ENCODE measurements at regions not wholly inside any gene's neighbourhood (a gene's known extent, or its start where the extent isn't known, plus 50 kb on each side); places are given as distances from the start of the nearest gene placed in this dataset.
"Not testable (repeated sequence)": the region's sequence is repeated elsewhere in the genome, so short reads cannot be mapped to it uniquely, and the experiment has no call there.

GRCh38 chr5:163947848-163948666, 442.6 kb downstream of the MAT2B start:
- no peaks in the 10 kb centered on the region for H3K4me1 ChIP-seq (ENCODE audit: control insufficient read depth, insufficient read depth, low read length)
- intact Hi-C loops (cut with micrococcal nuclease), result no loop called here
- no peaks in the 10 kb centered on the region for H3K27me3 Mint-ChIP-seq (ENCODE audit: low read depth in 2 of 2)

GRCh38 chr5:163950248-163950647, 444.8 kb downstream of the MAT2B start:
- intact Hi-C loops (cut with micrococcal nuclease), result no loop called here
- Mint-ChIP-seq H3K27me3 (ENCODE audit: low read depth in 2 of 2) (no peaks in the 10 kb centered on the region), H3K4me1 (no peaks in the 10 kb centered on the region), H3K27ac (no peak overlapping the region), H3K36me3 (no peaks in the 10 kb centered on the region), H3K4me3 (no peak overlapping the region), H3K9me3 (no peaks in the 10 kb centered on the region)
- TF ChIP-seq CTCF (IDR thresholded peaks at IDR 0.05), result no peak
- Histone ChIP-seq H3K27me3 (ENCODE audit: control insufficient read depth, insufficient read depth, low read length) (no peaks in the 10 kb centered on the region), H3K27ac (ENCODE audit: low read length) (no peak overlapping the region), H3K4me3 (ENCODE audit: low read length) (no peak overlapping the region), H3K9me3 (ENCODE audit: control insufficient read depth, insufficient read depth, low read length) (no peaks in the 10 kb centered on the region), H3K36me3 (ENCODE audit: control insufficient read depth, insufficient read depth, low read length) (no peaks in the 10 kb centered on the region), H3K4me1 (ENCODE audit: control insufficient read depth, insufficient read depth, low read length) (no peaks in the 10 kb centered on the region)
- no peak for ATAC-seq
- 100% methylated on average over 2 of the region's 3 CpGs for WGBS (ENCODE audit: insufficient coverage)
- no peak for DNase-seq

More at GRCh38 chr5:163947848-163948666, 442.6 kb downstream of the MAT2B start:
- Histone ChIP-seq H3K4me3 (ENCODE audit: low read length) (no peak overlapping the region), H3K9me3 (ENCODE audit: control insufficient read depth, insufficient read depth, low read length) (no peaks in the 10 kb centered on the region), H3K27ac (ENCODE audit: low read length) (no peak overlapping the region), H3K36me3 (ENCODE audit: control insufficient read depth, insufficient read depth, low read length) (no peaks in the 10 kb centered on the region), H3K27me3 (ENCODE audit: control insufficient read depth, insufficient read depth, low read length) (no peaks in the 10 kb centered on the region)
- DNase-seq, result no peak
- ATAC-seq, result no peak
- Mint-ChIP-seq H3K27ac (no peak overlapping the region), H3K4me1 (no peaks in the 10 kb centered on the region), H3K9me3 (no peaks in the 10 kb centered on the region), H3K36me3 (no peaks in the 10 kb centered on the region), H3K4me3 (no peak overlapping the region)
- no peak for TF ChIP-seq CTCF (IDR thresholded peaks at IDR 0.05)
- 87% methylated on average over 12 of the region's 12 CpGs for WGBS (ENCODE audit: insufficient coverage)

GRCh38 chr5:163951069-163951468, 445.6 kb downstream of the MAT2B start:
- Mint-ChIP-seq H3K27ac (no peak overlapping the region), H3K36me3 (no peaks in the 10 kb centered on the region), H3K9me3 (no peaks in the 10 kb centered on the region), H3K27me3 (ENCODE audit: low read depth in 2 of 2) (no peaks in the 10 kb centered on the region), H3K4me3 (no peak overlapping the region), H3K4me1 (no peaks in the 10 kb centered on the region)
- ATAC-seq (no peak), DNase-seq (no peak)
- Histone ChIP-seq H3K27me3 (ENCODE audit: control insufficient read depth, insufficient read depth, low read length) (no peaks in the 10 kb centered on the region), H3K36me3 (ENCODE audit: control insufficient read depth, insufficient read depth, low read length) (no peaks in the 10 kb centered on the region), H3K4me3 (ENCODE audit: low read length) (no peak overlapping the region), H3K4me1 (ENCODE audit: control insufficient read depth, insufficient read depth, low read length) (no peaks in the 10 kb centered on the region), H3K9me3 (ENCODE audit: control insufficient read depth, insufficient read depth, low read length) (no peaks in the 10 kb centered on the region), H3K27ac (ENCODE audit: low read length) (no peak overlapping the region)
- WGBS (ENCODE audit: insufficient coverage), result 93% methylated on average over 4 of the region's 4 CpGs
- intact Hi-C loops (cut with micrococcal nuclease), result no loop called here
- TF ChIP-seq CTCF (IDR thresholded peaks at IDR 0.05), result no peak

GRCh38 chr5:163953901-163954300, 448.5 kb downstream of the MAT2B start:
- intact Hi-C loops (cut with micrococcal nuclease), result no loop called here
- Histone ChIP-seq H3K9me3 (ENCODE audit: control insufficient read depth, insufficient read depth, low read length) (no peaks in the 10 kb centered on the region), H3K27ac (ENCODE audit: low read length) (no peak overlapping the region), H3K27me3 (ENCODE audit: control insufficient read depth, insufficient read depth, low read length) (no peaks in the 10 kb centered on the region), H3K4me3 (ENCODE audit: low read length) (no peak overlapping the region), H3K4me1 (ENCODE audit: control insufficient read depth, insufficient read depth, low read length) (no peaks in the 10 kb centered on the region), H3K36me3 (ENCODE audit: control insufficient read depth, insufficient read depth, low read length) (no peaks in the 10 kb centered on the region)
- ATAC-seq (no peak), DNase-seq (no peak)
- Mint-ChIP-seq H3K27me3 (ENCODE audit: low read depth in 2 of 2) (no peaks in the 10 kb centered on the region), H3K36me3 (no peaks in the 10 kb centered on the region), H3K4me3 (no peak overlapping the region), H3K4me1 (no peaks in the 10 kb centered on the region), H3K27ac (no peak overlapping the region), H3K9me3 (no peaks in the 10 kb centered on the region)
- TF ChIP-seq CTCF (IDR thresholded peaks at IDR 0.05), result no peak
- WGBS (ENCODE audit: insufficient coverage), result 82% methylated on average over 2 of the region's 8 CpGs

- ATAC-seq; H3K9me3 Mint-ChIP-seq; H3K4me1 ChIP-seq (ENCODE audit: control insufficient read depth, insufficient read depth, low read length); H3K27ac Mint-ChIP-seq; H3K4me3 Mint-ChIP-seq; H3K9me3 ChIP-seq (ENCODE audit: control insufficient read depth, insufficient read depth, low read length); H3K27me3 Mint-ChIP-seq (ENCODE audit: low read depth in 2 of 2); intact Hi-C loops (cut with micrococcal nuclease); H3K36me3 ChIP-seq (ENCODE audit: control insufficient read depth, insufficient read depth, low read length); H3K27ac ChIP-seq (ENCODE audit: low read length); H3K4me1 Mint-ChIP-seq; H3K27me3 ChIP-seq (ENCODE audit: control insufficient read depth, insufficient read depth, low read length); H3K4me3 ChIP-seq (ENCODE audit: low read length); H3K36me3 Mint-ChIP-seq; DNase-seq: not testable (repeated sequence)
- WGBS (ENCODE audit: insufficient coverage), result 94% methylated on average over 2 of the region's 5 CpGs
Measured at GRCh38 chr5:163961230-163961629, 455.8 kb downstream of the MAT2B start.

All from natural killer cell (primary cell).